Lower leg skin (tissue), 3 donors: ENCODE measurements at regions not wholly inside any gene's neighbourhood (a gene's known extent, or its start where the extent isn't known, plus 50 kb on each side); places are given as distances from the start of the nearest gene placed in this dataset.

Experiments used
- CTCF ChIP-seq, 3 donors: fragments of 450-650 bp; IDR thresholded peaks; one replicate each; pipeline ENCODE4 v1.5.1; 2016; ENCODE audit warnings: antibody characterized with exemption in 3 of 3, mild to moderate bottlenecking in 3 of 3, moderate library complexity in 2 of 3
- POLR2A ChIP-seq, 2 donors: fragments of 450-650 bp; IDR thresholded peaks; one replicate each; pipeline ENCODE4 v1.6.1; 2016 to 2017; ENCODE audit warnings: antibody characterized with exemption in 2 of 2, mild to moderate bottlenecking in 1 of 2, moderate library complexity in 1 of 2

GRCh38 chr7:91749418-91749817 is 131.1 kb downstream of the MTERF1 start:
- TF ChIP-seq CTCF (IDR thresholded peaks at IDR 0.05) (no peak), POLR2A (IDR thresholded peaks at IDR 0.05) (no peak)
